Right atrium auricular region (tissue), 2 donors: ENCODE measurements at regions not wholly inside any gene's neighbourhood (a gene's known extent, or its start where the extent isn't known, plus 50 kb on each side); places are given as distances from the start of the nearest gene placed in this dataset.

ENCODE experiments used
- DNase-seq: peaks from one replicate; pipeline ENCODE4 v3.0.0-alpha.2; 2019; ENCODE audit warnings: low spot score
- H3K27ac ChIP-seq, 2 donors: fragments of 200-600 bp; sonication (generic); 1 replicate in 1 of 2; 2 replicates in 1 of 2; pipeline ENCODE4 v1.5.1; 2016 to 2019
- H3K27me3 ChIP-seq, 2 donors: fragments of 200-600 bp; sonication (generic); one replicate each; pipeline versions ENCODE4 v1.5.1 to v1.6.0; 2017 to 2019
- H3K36me3 ChIP-seq: fragments of 200-600 bp; sonication (generic); one replicate; pipeline ENCODE4 v1.5.1; 2016
- H3K4me1 ChIP-seq, 2 donors: fragments of 200-600 bp; sonication (generic); one replicate each; pipeline versions ENCODE4 v1.5.1 to v1.6.0; 2017 to 2019
- H3K4me3 ChIP-seq, 2 donors: fragments of 200-600 bp; sonication (generic); 1 replicate in 1 of 2; 2 replicates in 1 of 2; pipeline ENCODE4 v1.5.1; 2017 to 2019; ENCODE audit warnings: mild to moderate bottlenecking in 1 of 2, moderate library complexity in 1 of 2
- H3K9me3 ChIP-seq, 2 donors: fragments of 200-600 bp; sonication (generic); one replicate each; pipeline ENCODE4 v1.5.1; 2019
- CTCF ChIP-seq, 2 donors: fragments of 200-600 bp; sonication (generic); IDR thresholded peaks; one replicate each; pipeline ENCODE4 v1.5.1; 2019; ENCODE audit warnings: antibody characterized with exemption in 2 of 2

DNA sequence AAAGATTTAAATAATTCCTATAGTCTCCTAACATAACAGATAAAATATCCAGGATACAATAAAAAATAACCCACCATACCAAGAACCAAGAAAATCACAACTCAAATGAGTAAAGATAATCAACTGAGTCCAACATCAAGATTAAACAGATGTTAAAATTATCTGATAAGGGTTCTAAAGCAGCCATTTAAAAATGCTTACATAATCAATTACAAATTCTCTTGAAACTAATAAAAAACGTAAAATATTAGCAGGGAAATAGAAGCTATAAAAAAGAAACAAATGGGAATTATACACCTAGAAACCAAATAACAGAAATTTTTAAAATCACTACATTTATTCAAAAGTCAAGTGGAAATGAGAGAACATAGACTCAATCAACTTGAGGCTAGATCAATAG lies 297.7 kb upstream of the RAB6C start:
- Histone ChIP-seq H3K4me3 (no peak overlapping the region), H3K36me3 (no peaks in the 10 kb centered on the region), H3K27ac (no peak overlapping the region), H3K4me1 (no peaks in the 10 kb centered on the region), H3K27me3 (no peaks in the 10 kb centered on the region), H3K9me3 (no peaks in the 10 kb centered on the region)
- no peak for DNase-seq
- TF ChIP-seq CTCF (IDR thresholded peaks at IDR 0.05) = no peak

DNA sequence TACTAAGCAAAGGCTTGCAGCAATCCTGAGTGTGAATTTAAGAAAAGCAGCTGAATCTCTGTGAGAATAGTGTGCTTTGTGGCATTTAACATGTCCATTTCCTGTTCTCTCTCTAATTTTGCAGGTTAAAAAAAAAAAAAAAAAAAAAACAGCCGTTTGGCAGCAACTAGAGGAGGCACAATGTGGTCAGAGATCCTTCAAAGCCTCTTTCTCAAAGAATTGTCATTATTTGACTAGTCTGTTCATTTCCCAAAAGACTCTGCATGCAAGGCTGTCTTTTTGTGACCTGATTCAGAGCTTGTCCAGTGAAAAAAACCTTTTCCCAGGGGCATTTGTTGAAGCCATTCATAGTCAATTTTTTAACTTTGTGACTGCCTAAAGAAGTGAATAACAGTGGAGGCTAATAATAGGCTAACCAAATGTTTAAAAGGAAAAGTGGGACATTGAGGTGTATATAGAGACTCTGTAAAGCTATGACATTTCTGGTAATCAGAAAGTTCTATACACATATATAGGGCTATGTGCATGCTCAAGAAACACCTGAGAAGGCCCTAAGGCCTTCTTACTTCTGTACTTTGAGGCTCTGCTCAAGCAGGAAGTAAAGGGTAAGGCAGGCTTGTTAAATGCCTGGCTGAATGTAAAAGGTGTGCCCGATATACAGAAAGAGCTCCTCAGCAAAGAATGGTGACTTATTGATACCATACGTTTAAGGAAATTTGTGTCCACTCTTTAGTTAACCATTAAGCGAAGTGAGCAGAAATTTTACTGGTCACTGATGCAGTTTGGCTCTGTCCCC lies 289.6 kb upstream of the RAB6C start:
- Histone ChIP-seq H3K9me3 (peaks cover 0 to 11% of the 10 kb centered on the region in 2 donors), H3K4me3 (no peak overlapping the region), H3K4me1 (no peaks in the 10 kb centered on the region), H3K27me3 (no peaks in the 10 kb centered on the region), H3K27ac (no peak overlapping the region), H3K36me3 (no peaks in the 10 kb centered on the region)
- no peak for DNase-seq
- no peak for TF ChIP-seq CTCF (IDR thresholded peaks at IDR 0.05)

- Histone ChIP-seq H3K27me3 (no peaks in the 10 kb centered on the region), H3K27ac (no peak overlapping the region), H3K36me3 (no peaks in the 10 kb centered on the region), H3K4me1 (no peaks in the 10 kb centered on the region), H3K4me3 (no peak overlapping the region), H3K9me3 (peaks cover 0 to 11% of the 10 kb centered on the region in 2 donors)
- TF ChIP-seq CTCF (IDR thresholded peaks at IDR 0.05) = no peak
- DNase-seq = no peak
Measured at GRCh38 chr2:129695496-129695895, 284.0 kb upstream of the RAB6C start.

DNA sequence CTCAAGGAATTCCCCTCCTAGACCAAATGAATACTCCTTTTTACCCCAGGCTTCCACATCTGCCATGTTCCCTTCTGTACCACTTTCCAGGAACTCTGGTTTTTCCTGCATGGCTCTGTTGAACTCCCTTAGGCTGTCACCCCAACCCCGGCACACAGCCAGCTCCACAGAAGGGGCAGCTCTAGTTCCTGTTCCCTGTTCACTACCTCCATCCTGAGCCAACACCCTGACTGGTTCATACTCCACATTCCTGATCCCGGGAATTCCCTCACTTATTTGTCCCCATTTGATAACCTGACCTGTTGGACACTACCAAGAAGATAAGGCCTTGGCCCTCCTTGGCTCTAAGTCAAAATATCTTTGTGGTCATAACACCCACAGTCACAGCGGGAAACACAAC lies 280.9 kb upstream of the RAB6C start:
- no peak for DNase-seq
- Histone ChIP-seq H3K27ac (no peak overlapping the region), H3K27me3 (no peaks in the 10 kb centered on the region), H3K4me1 (no peaks in the 10 kb centered on the region), H3K9me3 (no peaks in the 10 kb centered on the region), H3K4me3 (no peak overlapping the region), H3K36me3 (no peaks in the 10 kb centered on the region)
- no peak for TF ChIP-seq CTCF (IDR thresholded peaks at IDR 0.05)

- Histone ChIP-seq H3K27ac (no peak overlapping the region), H3K36me3 (no peaks in the 10 kb centered on the region), H3K27me3 (no peaks in the 10 kb centered on the region), H3K4me3 (no peak overlapping the region), H3K4me1 (no peaks in the 10 kb centered on the region), H3K9me3 (no peaks in the 10 kb centered on the region)
- TF ChIP-seq CTCF (IDR thresholded peaks at IDR 0.05) = no peak
- no peak for DNase-seq
Measured at GRCh38 chr2:129699781-129700573, 279.5 kb upstream of the RAB6C start.
